ENCODE measurements at regions not wholly inside any gene's neighbourhood (a gene's known extent, or its start where the extent isn't known, plus 50 kb on each side); places are given as distances from the start of the nearest gene placed in this dataset.

GRCh38 chr19:28330831-28331230, 882.1 kb downstream of the UQCRFS1 start:
- no peak overlapping the region for H3K27ac Mint-ChIP-seq (ENCODE audit: low read depth, unreplicated experiment)
- no peaks in the 10 kb centered on the region for H3K27me3 Mint-ChIP-seq (ENCODE audit: insufficient read depth, unreplicated experiment)
- no peaks in the 10 kb centered on the region for H3K4me1 Mint-ChIP-seq (ENCODE audit: insufficient read depth, unreplicated experiment)
- no TSS peak for BruUV-seq (replicated peaks)
- CTCF ChIA-PET, result no interaction called here
- peaks cover 20% of the 10 kb centered on the region for H3K9me3 Mint-ChIP-seq (ENCODE audit: unreplicated experiment)
- intact Hi-C loops (cut with micrococcal nuclease), result no loop called here
- no peaks in the 10 kb centered on the region for H3K36me3 Mint-ChIP-seq (ENCODE audit: insufficient read depth, unreplicated experiment)
- no peak for DNase-seq (ENCODE audit: unreplicated experiment)
- H3K4me3 Mint-ChIP-seq (ENCODE audit: unreplicated experiment), result no peak overlapping the region
- TF ChIP-seq CTCF (IDR thresholded peaks at IDR 0.05; ENCODE audit: unreplicated experiment), result no peak
- POLR2A ChIA-PET, result no interaction called here

- intact Hi-C loops (cut with micrococcal nuclease), result no loop called here
- H3K9me3 Mint-ChIP-seq (ENCODE audit: unreplicated experiment), result peaks cover 20% of the 10 kb centered on the region
- H3K36me3 Mint-ChIP-seq (ENCODE audit: insufficient read depth, unreplicated experiment), result no peaks in the 10 kb centered on the region
- BruUV-seq (replicated peaks), result no TSS peak
- no peaks in the 10 kb centered on the region for H3K4me1 Mint-ChIP-seq (ENCODE audit: insufficient read depth, unreplicated experiment)
- DNase-seq (ENCODE audit: unreplicated experiment), result no peak
- POLR2A ChIA-PET, result no interaction called here
- H3K27me3 Mint-ChIP-seq (ENCODE audit: insufficient read depth, unreplicated experiment), result no peaks in the 10 kb centered on the region
- CTCF ChIA-PET, result no interaction called here
- H3K4me3 Mint-ChIP-seq (ENCODE audit: unreplicated experiment), result no peak overlapping the region
- no peak for TF ChIP-seq CTCF (IDR thresholded peaks at IDR 0.05; ENCODE audit: unreplicated experiment)
- H3K27ac Mint-ChIP-seq (ENCODE audit: low read depth, unreplicated experiment), result no peak overlapping the region
Measured at GRCh38 chr19:28329429-28329828, 883.5 kb downstream of the UQCRFS1 start.

- TF ChIP-seq CTCF (IDR thresholded peaks at IDR 0.05; ENCODE audit: unreplicated experiment), result no peak
- BruUV-seq (replicated peaks), result no TSS peak
- DNase-seq (ENCODE audit: unreplicated experiment), result no peak
- peaks cover 20% of the 10 kb centered on the region for H3K9me3 Mint-ChIP-seq (ENCODE audit: unreplicated experiment)
- H3K4me3 Mint-ChIP-seq (ENCODE audit: unreplicated experiment), result no peak overlapping the region
- no peaks in the 10 kb centered on the region for H3K4me1 Mint-ChIP-seq (ENCODE audit: insufficient read depth, unreplicated experiment)
- ChIA-PET CTCF (no interaction called here), POLR2A (no interaction called here)
- intact Hi-C loops (cut with micrococcal nuclease), result no loop called here
- no peaks in the 10 kb centered on the region for H3K27me3 Mint-ChIP-seq (ENCODE audit: insufficient read depth, unreplicated experiment)
- H3K27ac Mint-ChIP-seq (ENCODE audit: low read depth, unreplicated experiment), result no peak overlapping the region
- no peaks in the 10 kb centered on the region for H3K36me3 Mint-ChIP-seq (ENCODE audit: insufficient read depth, unreplicated experiment)
Measured at GRCh38 chr19:28327905-28328304, 885.0 kb downstream of the UQCRFS1 start.

- Mint-ChIP-seq H3K27ac (ENCODE audit: low read depth, unreplicated experiment) (no peak overlapping the region), H3K4me3 (ENCODE audit: unreplicated experiment) (no peak overlapping the region), H3K4me1 (ENCODE audit: insufficient read depth, unreplicated experiment) (no peaks in the 10 kb centered on the region), H3K9me3 (ENCODE audit: unreplicated experiment) (peaks cover 26% of the 10 kb centered on the region), H3K36me3 (ENCODE audit: insufficient read depth, unreplicated experiment) (no peaks in the 10 kb centered on the region), H3K27me3 (ENCODE audit: insufficient read depth, unreplicated experiment) (no peaks in the 10 kb centered on the region)
- no TSS peak for BruUV-seq (replicated peaks)
- intact Hi-C loops (cut with micrococcal nuclease), result no loop called here
- ChIA-PET CTCF (interaction anchor here (0.7 kb wide), 1 partner anchor 212 kb away, joined by 4 read pairs; no protein-coding TSS in a partner anchor), POLR2A (no interaction called here)
- no peak for DNase-seq (ENCODE audit: unreplicated experiment)
- no peak for TF ChIP-seq CTCF (IDR thresholded peaks at IDR 0.05; ENCODE audit: unreplicated experiment)
Measured at GRCh38 chr19:28326746-28327145, 886.2 kb downstream of the UQCRFS1 start.
